GM23338 (cell line): ENCODE measurements at regions not wholly inside any gene's neighbourhood (a gene's known extent, or its start where the extent isn't known, plus 50 kb on each side); places are given as distances from the start of the nearest gene placed in this dataset.

ENCODE experiments used
- ATAC-seq: fragments of 200-7000 bp; cut with Tn5 transposase; 3 replicates; pipeline ENCODE4 v1.9.1; 2020
- DNase-seq: peaks from one replicate; pipeline ENCODE4 v3.0.0-alpha.2; 2015; ENCODE audit warnings: low spot score
- H2AFZ ChIP-seq: fragments of 200-600 bp; sonication (generic); 2 replicates; pipeline ENCODE4 v1.8.0; 2016; ENCODE audit warnings: antibody characterized with exemption, mild to moderate bottlenecking, moderate library complexity
- H3F3A ChIP-seq: fragments of 200-600 bp; sonication (generic); replicated peaks from 2 replicates; pipeline ENCODE4 v1.8.0; 2017; ENCODE audit warnings: antibody characterized with exemption, mixed run types, low read depth
- H3K27ac ChIP-seq: fragments of 200-600 bp; sonication (generic); 2 replicates; pipeline ENCODE4 v1.6.1; 2016; ENCODE audit warnings: low read depth
- H3K27me3 ChIP-seq: fragments of 200-600 bp; sonication (generic); 2 replicates; pipeline ENCODE4 v1.8.0; 2016; ENCODE audit warnings: mild to moderate bottlenecking, mixed run types, moderate library complexity; ENCODE audit not compliant: insufficient read depth
- H3K36me3 ChIP-seq: fragments of 200-600 bp; sonication (generic); 2 replicates; pipeline ENCODE4 v1.8.0; 2016; ENCODE audit warnings: mild to moderate bottlenecking; ENCODE audit not compliant: insufficient read depth
- H3K4me1 ChIP-seq: fragments of 200-600 bp; sonication (generic); 2 replicates; pipeline ENCODE4 v1.8.0; 2016; ENCODE audit warnings: mild to moderate bottlenecking, moderate library complexity; ENCODE audit not compliant: insufficient read depth
- H3K4me2 ChIP-seq: fragments of 200-600 bp; sonication (generic); 2 replicates; pipeline ENCODE4 v1.7.1; 2017; ENCODE audit warnings: mixed run types
- H3K4me3 ChIP-seq: fragments of 200-600 bp; sonication (generic); 2 replicates; pipeline ENCODE4 v1.6.1; 2016; ENCODE audit warnings: mixed run types
- H3K79me2 ChIP-seq: fragments of 200-600 bp; sonication (generic); replicated peaks from 2 replicates; pipeline ENCODE4 v1.8.0; 2017; ENCODE audit warnings: mild to moderate bottlenecking; ENCODE audit not compliant: insufficient read depth
- H3K9me2 ChIP-seq: fragments of 200-600 bp; sonication (generic); 2 replicates; pipeline ENCODE4 v1.8.0; 2017; ENCODE audit not compliant: insufficient read depth
- H4K20me1 ChIP-seq: fragments of 200-600 bp; sonication (generic); replicated peaks from 2 replicates; pipeline ENCODE4 v1.8.0; 2017; ENCODE audit warnings: mild to moderate bottlenecking; ENCODE audit not compliant: insufficient read depth
- H3K27ac Mint-ChIP-seq: 2 replicates; pipeline ENCODE4 v1.8.0; 2020; ENCODE audit warnings: inconsistent platforms, mild to moderate bottlenecking, moderate library complexity, mixed read lengths
- H3K27me3 Mint-ChIP-seq: 3 replicates; pipeline ENCODE4 v1.8.0; 2022; ENCODE audit warnings: low read depth, mild to moderate bottlenecking, moderate library complexity, mixed read lengths, inconsistent platforms; ENCODE audit not compliant: insufficient read depth, poor library complexity
- H3K36me3 Mint-ChIP-seq: 3 replicates; pipeline ENCODE4 v1.8.0; 2021; ENCODE audit warnings: low read depth, mild to moderate bottlenecking, inconsistent platforms, moderate library complexity, mixed read lengths
- H3K4me1 Mint-ChIP-seq: 3 replicates; pipeline ENCODE4 v1.8.0; 2020; ENCODE audit warnings: mild to moderate bottlenecking, inconsistent platforms, mixed read lengths
- H3K4me3 Mint-ChIP-seq: 3 replicates; pipeline ENCODE4 v1.8.0; 2021; ENCODE audit warnings: moderate library complexity, mild to moderate bottlenecking, inconsistent platforms, mixed read lengths
- H3K9me3 Mint-ChIP-seq: 3 replicates; pipeline ENCODE4 v1.8.0; 2020; ENCODE audit warnings: moderate library complexity, mild to moderate bottlenecking, inconsistent platforms, mixed read lengths
- CREB1 ChIP-seq: fragments of 250-450 bp; sonication (Bioruptor Pico); IDR thresholded peaks from 2 replicates; pipeline ENCODE4 v1.5.0; 2020; ENCODE audit warnings: low read depth, mild to moderate bottlenecking, moderate library complexity
- EZH2 ChIP-seq: fragments of 200-600 bp; sonication (generic); IDR thresholded peaks from one replicate; pipeline ENCODE4 v1.8.0; 2017; ENCODE audit warnings: antibody characterized with exemption, mild to moderate bottlenecking, low read depth; ENCODE audit not compliant: unreplicated experiment
- EZH2phosphoT487 ChIP-seq: fragments of 200-600 bp; sonication (generic); IDR thresholded peaks from one replicate; pipeline ENCODE4 v1.8.1; 2018; ENCODE audit warnings: antibody characterized with exemption; ENCODE audit not compliant: unreplicated experiment
- JUNB ChIP-seq: IDR thresholded peaks from one replicate; pipeline ENCODE4 v1.6.1; 2016; ENCODE audit warnings: antibody characterized with exemption; ENCODE audit not compliant: unreplicated experiment
- NANOG ChIP-seq: IDR thresholded peaks from 2 replicates; pipeline ENCODE4 v1.6.1; 2016; ENCODE audit warnings: antibody characterized with exemption, borderline replicate concordance
- POLR2AphosphoS5 ChIP-seq: IDR thresholded peaks from 2 replicates; pipeline ENCODE4 v1.6.1; 2016; ENCODE audit warnings: antibody characterized with exemption, low read depth
- STAT1 ChIP-seq: IDR thresholded peaks from one replicate; pipeline ENCODE4 v1.6.1; 2016; ENCODE audit warnings: antibody characterized with exemption; ENCODE audit not compliant: unreplicated experiment
- ZNF114 ChIP-seq: fragments of 250-450 bp; sonication (Bioruptor Pico); IDR thresholded peaks from 2 replicates; pipeline ENCODE4 v1.5.0; 2020; ENCODE audit warnings: mild to moderate bottlenecking, moderate library complexity
- TF ChIP-seq, protein P1 (sequence below), 2 experiments: fragments of 200-600 bp in 1 of 2; sonication (generic) in 1 of 2; conservative IDR thresholded peaks; 2 replicates each; pipeline versions ENCODE4 v1.5.1 to v1.6.1; 2016 to 2017; ENCODE audit warnings: antibody characterized with exemption in 2 of 2, low read depth in 2 of 2, mild to moderate bottlenecking in 2 of 2, moderate library complexity in 1 of 2
- TF ChIP-seq, protein P2 (sequence below): IDR thresholded peaks from one replicate; pipeline ENCODE4 v1.6.1; 2018; ENCODE audit warnings: antibody characterized with exemption; ENCODE audit not compliant: unreplicated experiment
- TF ChIP-seq, protein P3 (sequence below): IDR thresholded peaks from 2 replicates; pipeline ENCODE4 v1.6.1; 2016; ENCODE audit warnings: antibody characterized with exemption

DNA sequence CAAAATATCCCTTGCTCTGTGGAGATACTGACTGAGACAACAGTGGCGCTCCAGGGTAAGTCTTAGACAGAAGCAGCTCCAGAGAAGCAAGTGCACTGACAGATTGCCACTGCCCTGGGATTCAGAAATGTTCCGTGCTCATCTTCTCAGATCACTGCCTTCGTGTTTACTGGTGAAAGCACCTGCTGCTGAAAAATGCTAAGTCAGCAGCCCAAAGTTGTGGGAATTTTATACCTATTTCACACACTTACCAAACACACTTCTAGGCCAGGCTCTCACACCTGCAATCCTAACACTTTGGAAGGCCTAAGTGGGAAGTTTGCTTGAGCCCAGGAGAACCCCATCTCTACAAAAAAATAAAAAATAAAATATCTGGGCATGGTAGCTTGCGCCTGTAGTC lies 63.2 kb upstream of the DLX6 start (continued):
- TF ChIP-seq, protein P1, sequence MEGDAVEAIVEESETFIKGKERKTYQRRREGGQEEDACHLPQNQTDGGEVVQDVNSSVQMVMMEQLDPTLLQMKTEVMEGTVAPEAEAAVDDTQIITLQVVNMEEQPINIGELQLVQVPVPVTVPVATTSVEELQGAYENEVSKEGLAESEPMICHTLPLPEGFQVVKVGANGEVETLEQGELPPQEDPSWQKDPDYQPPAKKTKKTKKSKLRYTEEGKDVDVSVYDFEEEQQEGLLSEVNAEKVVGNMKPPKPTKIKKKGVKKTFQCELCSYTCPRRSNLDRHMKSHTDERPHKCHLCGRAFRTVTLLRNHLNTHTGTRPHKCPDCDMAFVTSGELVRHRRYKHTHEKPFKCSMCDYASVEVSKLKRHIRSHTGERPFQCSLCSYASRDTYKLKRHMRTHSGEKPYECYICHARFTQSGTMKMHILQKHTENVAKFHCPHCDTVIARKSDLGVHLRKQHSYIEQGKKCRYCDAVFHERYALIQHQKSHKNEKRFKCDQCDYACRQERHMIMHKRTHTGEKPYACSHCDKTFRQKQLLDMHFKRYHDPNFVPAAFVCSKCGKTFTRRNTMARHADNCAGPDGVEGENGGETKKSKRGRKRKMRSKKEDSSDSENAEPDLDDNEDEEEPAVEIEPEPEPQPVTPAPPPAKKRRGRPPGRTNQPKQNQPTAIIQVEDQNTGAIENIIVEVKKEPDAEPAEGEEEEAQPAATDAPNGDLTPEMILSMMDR (conservative IDR thresholded peaks at IDR 0.05; ENCODE audit: low read depth in 2 of 2), result no peak
- TF ChIP-seq STAT1 (no peak), CREB1 (CRISPR knock-in tag) (no peak), EZH2 (no peak), NANOG (no peak), JUNB (no peak), POLR2AphosphoS5 (no peak)
- TF ChIP-seq, protein P2, sequence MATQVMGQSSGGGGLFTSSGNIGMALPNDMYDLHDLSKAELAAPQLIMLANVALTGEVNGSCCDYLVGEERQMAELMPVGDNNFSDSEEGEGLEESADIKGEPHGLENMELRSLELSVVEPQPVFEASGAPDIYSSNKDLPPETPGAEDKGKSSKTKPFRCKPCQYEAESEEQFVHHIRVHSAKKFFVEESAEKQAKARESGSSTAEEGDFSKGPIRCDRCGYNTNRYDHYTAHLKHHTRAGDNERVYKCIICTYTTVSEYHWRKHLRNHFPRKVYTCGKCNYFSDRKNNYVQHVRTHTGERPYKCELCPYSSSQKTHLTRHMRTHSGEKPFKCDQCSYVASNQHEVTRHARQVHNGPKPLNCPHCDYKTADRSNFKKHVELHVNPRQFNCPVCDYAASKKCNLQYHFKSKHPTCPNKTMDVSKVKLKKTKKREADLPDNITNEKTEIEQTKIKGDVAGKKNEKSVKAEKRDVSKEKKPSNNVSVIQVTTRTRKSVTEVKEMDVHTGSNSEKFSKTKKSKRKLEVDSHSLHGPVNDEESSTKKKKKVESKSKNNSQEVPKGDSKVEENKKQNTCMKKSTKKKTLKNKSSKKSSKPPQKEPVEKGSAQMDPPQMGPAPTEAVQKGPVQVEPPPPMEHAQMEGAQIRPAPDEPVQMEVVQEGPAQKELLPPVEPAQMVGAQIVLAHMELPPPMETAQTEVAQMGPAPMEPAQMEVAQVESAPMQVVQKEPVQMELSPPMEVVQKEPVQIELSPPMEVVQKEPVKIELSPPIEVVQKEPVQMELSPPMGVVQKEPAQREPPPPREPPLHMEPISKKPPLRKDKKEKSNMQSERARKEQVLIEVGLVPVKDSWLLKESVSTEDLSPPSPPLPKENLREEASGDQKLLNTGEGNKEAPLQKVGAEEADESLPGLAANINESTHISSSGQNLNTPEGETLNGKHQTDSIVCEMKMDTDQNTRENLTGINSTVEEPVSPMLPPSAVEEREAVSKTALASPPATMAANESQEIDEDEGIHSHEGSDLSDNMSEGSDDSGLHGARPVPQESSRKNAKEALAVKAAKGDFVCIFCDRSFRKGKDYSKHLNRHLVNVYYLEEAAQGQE, result no peak

DNA sequence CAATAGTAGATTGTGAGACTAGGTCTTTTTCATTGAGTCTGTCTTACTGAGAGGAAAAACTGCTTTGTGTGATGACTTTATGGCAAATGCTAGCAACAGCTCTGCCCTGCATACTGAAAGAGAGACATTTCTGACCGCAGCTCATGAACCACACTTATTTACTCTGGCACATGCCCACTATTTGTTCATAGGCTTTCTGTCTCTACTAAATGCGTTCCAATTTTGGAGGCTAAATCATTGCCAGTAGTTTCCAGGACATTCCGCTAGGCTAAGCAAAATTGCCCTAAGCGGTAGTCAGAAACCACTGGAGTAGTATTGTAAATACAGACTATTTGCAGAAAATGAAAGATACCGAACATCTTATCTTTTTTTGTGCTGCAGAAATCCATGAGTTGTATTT lies 55.6 kb upstream of the DLX6 start:
- Mint-ChIP-seq H3K4me1 (no peaks in the 10 kb centered on the region), H3K36me3 (no peaks in the 10 kb centered on the region), H3K9me3 (no peaks in the 10 kb centered on the region), H3K27ac (no peak overlapping the region), H3K27me3 (peaks cover 1% of the 10 kb centered on the region), H3K4me3 (no peak overlapping the region)
- Histone ChIP-seq H3K79me2 (no peaks in the 10 kb centered on the region), H3F3A (no peaks in the 10 kb centered on the region), H3K27me3 (no peaks in the 10 kb centered on the region), H3K4me3 (no peak overlapping the region), H3K4me1 (no peaks in the 10 kb centered on the region), H4K20me1 (no peaks in the 10 kb centered on the region), H2AFZ (peak overlapping the region; percentile 80; the same call in 1 of the 2 replicates), H3K36me3 (no peaks in the 10 kb centered on the region), H3K4me2 (no peak overlapping the region), H3K27ac (no peak overlapping the region), H3K9me2 (no peaks in the 10 kb centered on the region)
- DNase-seq (no peak), ATAC-seq (no peak)
- TF ChIP-seq, protein P3, sequence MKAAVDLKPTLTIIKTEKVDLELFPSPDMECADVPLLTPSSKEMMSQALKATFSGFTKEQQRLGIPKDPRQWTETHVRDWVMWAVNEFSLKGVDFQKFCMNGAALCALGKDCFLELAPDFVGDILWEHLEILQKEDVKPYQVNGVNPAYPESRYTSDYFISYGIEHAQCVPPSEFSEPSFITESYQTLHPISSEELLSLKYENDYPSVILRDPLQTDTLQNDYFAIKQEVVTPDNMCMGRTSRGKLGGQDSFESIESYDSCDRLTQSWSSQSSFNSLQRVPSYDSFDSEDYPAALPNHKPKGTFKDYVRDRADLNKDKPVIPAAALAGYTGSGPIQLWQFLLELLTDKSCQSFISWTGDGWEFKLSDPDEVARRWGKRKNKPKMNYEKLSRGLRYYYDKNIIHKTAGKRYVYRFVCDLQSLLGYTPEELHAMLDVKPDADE, result no peak
- TF ChIP-seq ZNF114 (CRISPR knock-in tag), result no peak
- TF ChIP-seq, protein P1 (conservative IDR thresholded peaks at IDR 0.05; ENCODE audit: low read depth in 2 of 2), result no peak
- TF ChIP-seq CREB1 (CRISPR knock-in tag), result no peak
- no peak for TF ChIP-seq POLR2AphosphoS5
- no peak for TF ChIP-seq NANOG
- TF ChIP-seq, protein P2, result no peak
- no peak for TF ChIP-seq JUNB
- TF ChIP-seq EZH2, result no peak
- TF ChIP-seq EZH2phosphoT487, result no peak
